ENCODE measurements at regions not wholly inside any gene's neighbourhood (a gene's known extent, or its start where the extent isn't known, plus 50 kb on each side); places are given as distances from the start of the nearest gene placed in this dataset.

DNA sequence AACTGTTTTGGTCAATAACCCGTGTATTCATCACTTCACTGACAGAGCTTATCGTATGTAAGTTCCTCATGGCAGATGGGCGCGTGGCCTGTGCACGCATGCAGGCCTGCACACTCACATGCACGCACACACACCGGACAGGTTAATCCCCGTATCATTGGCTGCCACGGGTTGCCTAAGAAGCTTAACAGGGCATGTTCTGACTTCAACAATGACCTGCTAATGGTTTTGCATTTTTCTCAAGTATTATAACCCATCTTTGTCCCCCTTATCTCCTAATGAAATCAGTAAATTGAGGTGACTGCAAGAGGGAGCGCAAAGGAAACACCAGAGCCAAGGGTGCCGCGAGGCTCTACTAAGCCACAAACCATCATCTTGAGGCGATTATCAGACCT, 399.0 kb upstream of the ID2 start:
- no peak for DNase-seq

DNA sequence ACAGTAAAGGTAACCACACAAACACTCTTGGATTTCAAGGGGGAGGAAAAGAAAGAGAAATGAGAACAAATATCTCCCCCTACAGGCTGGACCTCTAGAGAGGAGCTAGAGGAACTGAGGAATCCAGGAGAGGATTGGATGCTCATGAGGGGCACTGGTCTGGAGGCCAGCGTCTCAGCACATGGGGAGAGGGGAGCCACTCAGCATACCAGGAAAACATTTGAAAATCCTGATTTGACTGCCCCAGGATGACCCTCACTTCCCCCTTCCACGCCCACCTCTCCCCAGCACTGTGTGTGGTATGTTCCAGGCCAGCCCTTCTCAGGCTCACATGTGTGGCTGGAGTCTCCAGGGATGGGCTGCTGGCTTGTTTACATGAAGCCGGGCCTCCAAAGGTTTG, 396.8 kb upstream of the ID2 start:
- no peak for DNase-seq

DNA sequence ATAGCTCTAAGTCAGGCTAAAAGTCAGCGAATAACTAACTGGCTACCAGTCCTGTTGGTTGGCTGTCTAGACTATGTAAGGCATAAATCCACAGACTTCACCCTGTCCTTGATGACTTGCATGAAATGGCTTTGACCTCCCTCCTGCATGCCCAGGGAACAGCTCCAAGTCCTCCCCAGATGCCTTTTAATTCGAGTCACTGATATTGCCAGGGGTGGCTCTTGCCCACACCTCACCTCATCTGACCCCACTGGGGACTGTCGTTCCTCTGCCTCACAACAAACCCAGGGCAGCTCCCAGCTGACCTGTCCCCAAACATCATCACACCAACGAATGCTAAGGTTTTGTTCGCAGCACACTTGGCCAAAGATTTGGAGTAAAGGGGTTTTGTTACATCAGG, 396.0 kb upstream of the ID2 start:
- no peak for DNase-seq

DNA sequence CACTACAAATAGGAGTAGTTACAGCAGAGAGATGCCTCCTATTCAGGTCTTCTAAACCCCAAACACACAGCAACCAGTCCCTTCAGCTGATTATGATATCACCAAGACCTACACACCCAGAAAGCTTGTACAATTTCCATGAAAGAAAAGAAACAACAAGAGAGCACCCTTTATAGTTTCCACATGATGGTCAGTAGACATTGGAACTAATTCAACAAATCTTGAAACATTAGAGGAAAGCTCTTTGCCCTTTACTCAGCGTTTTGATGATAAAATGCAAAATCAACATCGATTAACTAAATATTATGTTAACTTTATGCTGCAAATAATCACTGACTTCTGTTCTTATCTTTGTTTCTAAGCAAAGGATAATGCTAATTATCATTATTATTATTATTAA, 393.6 kb upstream of the ID2 start:
- DNase-seq: no peak

DNA sequence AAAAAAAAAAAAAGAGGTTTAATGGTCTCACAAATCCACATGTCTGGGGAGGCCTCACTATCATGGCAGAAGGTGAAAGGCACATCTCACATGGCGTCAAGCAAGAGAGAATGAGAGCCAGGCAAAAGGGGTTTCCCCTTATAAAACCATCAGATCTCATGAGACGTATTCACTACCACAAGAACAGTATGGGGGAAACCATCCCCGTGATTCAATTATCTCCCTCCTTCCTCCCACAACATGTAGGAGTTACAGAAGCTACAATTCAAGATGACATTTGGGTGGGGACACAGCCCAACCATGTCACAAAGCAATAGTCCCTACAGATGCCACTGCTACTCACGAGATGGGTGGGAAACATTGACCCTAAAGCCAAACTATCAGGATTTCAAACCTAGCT, 392.7 kb upstream of the ID2 start:
- no peak for DNase-seq

DNA sequence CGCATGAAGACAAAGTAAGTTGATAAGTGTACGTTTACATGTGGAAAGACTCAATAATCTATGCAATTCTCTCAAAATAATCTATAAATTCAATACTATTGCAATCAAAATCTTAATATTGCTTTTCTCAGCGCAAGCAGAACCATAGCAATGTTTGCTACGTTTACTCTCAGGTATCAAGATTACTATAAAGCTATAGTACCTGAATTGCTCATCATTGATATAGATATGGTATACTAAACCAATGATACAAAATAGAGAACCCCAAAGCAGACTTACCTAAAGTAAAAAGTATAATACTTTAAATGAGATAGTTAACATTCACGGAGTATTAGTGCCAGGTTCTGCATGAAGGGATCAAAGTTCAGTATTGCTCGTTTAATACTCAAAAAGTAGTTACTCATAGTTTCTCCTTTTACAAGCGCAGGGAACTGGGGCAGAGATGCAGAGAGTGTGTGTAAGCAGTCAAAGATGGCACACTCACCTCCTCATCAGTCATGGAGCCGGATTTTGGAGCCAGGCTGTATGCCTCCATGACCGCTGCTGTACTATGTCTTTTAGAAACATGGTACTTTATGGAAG, 391.0 kb upstream of the ID2 start:
- DNase-seq: no peak

DNA sequence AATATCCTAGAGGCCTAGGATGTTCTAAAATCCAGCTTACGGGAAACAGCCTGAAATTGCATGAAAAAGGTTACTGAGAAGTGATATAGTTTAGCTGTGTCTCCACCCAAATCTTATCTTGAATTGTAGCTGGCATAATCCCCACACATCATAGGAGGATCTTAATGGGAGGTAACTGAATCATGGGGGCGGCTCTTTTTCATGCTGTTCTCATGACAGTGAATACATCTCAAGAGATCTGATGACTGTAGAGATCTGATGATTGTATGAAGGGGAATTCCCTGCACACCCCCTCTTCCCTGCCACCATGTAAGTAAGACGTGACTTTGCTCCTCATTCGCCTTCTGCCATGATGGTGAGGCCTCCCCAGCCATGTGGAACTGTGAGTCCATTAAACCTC, 385.6 kb upstream of the ID2 start:
- no peak for DNase-seq

DNA sequence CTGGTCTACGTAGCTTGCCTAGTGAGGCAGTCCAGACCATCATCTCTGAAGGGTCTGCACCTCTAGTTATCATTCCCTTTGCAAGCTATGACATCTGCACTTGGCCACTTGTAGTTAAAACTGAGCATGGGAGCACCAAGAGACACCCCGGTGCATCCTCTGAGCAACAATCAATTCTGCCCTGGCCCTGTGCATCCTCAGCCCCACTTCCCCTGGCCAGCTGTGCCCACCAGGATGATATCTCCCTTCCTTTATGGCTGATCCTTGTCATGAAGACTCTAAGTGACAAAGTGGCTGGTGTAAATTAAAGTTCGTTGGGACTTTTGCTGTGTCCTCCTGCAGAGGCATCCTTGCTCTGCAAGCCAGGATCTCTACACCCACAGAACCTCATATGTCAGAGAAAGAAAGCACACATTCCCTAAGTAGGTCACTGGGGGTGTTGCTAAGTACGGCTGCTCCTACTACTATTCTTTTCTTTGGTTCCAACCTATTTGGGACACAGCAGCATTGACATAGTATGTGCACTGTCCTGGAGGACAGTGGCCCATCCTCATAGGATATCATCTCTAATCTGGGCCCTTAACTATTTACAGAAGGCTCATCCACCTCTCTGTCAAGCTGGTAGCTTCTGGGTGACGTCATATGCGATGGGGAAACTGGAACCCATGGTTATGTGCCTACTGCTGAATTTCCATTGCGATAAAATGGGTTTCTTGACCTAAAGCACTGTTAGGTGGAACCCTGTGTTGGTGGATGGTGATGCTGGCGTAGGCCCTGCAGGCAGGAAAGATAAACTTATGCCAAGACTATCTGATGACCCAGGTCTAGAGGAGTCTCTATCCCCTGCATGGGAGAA, 384.3 kb upstream of the ID2 start:
- no peak for DNase-seq

DNA sequence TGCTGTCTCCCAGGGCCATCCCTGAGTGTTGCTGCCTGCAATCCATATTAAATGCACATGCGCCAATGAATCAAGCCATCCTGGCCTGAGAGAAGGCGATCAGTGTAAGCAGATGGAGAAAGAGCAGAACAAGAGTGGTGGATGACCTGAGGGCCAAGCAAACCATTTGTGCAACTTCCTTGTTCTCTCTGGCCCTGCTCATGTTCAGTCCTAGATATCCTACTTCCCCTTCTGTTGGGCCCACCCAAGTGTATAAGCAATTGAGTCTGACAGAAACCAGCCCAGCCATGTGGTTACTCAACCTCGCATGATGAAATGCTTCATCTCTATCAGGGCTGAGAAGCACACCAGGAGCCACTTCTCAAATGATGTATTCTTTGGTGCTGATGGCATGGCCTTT, 383.1 kb upstream of the ID2 start:
- no peak for DNase-seq

DNA sequence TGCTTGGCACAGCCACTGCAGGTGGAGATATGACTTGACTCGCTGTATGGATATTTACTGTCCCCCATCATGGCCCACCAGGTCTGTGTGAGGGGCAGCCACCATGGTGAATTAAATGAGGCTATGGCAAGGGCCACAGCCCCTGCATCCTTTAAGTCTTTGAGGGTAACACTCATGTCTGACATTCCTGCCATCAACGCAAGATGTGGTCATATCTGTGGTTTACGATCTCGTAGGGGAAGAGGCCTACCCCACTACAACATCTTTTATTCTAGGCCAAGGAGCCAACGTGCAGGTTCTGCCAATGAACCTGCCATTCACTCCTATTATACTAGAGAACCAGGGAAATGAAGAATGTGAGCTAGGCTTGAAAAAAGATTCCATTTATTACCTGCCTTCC, 381.6 kb upstream of the ID2 start:
- no peak for DNase-seq

DNA sequence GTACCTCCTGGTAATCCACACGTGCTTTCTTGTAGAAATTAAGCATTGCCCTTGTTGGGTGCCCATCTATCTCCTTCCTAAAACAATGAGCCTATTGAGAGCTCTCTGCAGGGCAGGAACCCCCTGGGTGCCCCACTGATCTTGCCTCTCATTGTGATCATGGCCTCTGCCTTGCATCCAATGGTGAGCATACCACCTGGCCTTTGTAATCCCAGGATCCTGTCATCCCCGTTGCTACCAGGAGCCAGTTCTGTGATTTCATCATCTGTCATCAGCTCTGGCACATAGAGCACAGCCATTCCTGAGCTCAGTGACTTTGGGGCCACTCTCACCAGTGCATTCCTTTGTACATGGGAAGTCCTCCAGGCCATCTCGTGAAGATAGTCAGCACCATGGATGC, 381.0 kb upstream of the ID2 start:
- DNase-seq: no peak

DNA sequence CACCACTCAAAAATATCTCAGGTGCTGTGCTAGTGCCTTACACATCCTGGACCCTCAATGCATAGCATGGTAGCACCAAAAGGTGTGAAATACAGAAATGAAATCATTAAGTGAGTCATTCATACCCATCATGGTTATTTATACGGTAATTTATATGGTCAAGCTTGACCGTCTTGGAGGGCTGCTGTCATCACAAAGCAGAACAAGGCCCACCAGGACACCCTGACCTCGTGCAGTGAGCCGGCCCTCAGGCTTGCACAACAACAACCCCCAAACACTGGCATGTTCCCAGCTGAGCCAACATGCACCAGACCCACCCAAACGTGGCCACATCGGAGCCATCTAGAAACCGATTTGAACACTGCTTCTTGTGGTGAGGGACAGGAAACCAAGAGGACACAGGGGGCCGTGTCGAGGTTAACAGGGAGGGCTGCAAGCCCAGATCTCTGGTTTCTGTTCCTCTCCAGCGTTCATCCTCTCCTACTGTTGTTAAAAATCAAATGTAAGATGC, 378.5 kb upstream of the ID2 start:
- no peak for DNase-seq

DNA sequence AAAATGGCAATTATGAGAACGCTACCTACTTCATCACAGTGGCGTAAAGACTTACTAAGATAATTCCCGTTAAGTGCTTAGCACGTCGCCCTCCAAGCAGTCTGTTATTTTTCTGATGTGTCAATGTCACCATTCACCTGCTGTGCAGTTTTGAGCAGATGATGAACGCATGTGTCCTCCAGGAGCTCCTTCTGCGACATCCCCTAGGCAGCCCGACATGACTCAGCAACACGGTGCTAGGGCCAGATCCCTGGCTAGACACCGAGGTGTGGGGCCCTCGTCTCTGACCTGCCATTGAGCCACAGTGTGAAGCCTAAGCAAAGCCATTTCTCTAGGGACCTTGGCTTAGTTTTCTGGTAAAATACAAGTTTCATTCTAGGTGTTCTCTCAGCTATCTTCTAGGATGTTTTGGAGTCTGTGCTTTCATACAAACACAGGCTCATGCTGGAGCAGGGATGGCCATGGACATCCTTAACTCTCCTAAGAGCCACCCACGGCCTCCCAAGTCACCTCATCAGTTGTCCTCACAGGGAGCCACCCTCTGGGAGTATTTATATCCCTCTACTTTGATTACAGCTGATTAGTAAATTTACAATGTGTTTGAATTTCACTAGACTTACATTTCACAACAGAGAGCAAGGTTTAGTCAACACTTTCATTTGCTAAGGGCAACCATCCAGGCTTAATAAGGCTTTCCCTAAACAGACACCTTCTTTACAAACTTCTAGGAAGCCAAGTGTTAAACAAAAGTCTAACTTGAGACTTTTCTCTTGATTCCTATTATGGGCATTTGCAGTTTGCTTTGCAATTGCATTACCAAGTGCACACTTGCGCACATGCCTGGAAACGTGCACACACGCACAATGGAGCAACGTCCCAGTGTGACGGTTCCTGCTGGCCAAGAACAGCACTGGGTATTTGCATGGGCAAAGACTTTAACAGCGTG, 376.8 kb upstream of the ID2 start:
- DNase-seq: no peak

DNA sequence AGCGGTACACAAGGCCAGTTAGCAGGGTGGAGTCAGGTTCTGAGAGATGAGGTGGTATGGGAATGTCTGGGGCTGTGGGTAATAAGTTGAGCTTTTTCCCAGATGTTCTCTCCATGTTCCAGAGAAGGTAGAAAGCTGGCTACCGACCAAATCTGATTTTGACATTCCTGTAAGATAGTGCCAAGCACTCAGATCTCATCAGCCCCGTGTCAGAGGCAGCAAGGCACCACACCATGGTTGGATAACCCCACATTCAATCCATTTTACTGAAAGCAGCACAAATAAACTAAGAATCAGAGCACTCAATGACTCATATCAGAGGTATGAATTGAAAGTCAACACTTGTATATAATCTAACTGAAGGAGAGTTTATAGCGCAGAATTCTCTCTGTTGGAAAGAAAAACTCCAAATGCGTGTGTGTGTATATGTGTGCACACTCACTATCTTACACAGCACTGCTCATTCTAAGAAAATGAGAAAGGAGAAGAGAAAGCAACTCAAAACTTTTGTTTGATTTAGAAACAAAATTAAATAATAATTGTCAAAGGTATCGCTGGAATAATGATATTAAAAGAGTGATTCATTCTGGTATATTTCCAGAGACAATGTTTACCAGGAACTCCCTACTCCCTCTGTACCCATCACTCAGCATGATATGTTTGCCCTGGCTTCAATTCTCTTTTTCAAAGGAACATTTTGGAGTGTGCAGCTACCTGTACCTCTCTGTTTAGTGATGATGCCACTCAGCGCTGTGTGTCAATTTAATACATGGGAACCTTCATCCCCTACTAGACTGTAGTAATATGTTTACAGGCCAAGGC, 375.1 kb upstream of the ID2 start:
- no peak for DNase-seq

DNA sequence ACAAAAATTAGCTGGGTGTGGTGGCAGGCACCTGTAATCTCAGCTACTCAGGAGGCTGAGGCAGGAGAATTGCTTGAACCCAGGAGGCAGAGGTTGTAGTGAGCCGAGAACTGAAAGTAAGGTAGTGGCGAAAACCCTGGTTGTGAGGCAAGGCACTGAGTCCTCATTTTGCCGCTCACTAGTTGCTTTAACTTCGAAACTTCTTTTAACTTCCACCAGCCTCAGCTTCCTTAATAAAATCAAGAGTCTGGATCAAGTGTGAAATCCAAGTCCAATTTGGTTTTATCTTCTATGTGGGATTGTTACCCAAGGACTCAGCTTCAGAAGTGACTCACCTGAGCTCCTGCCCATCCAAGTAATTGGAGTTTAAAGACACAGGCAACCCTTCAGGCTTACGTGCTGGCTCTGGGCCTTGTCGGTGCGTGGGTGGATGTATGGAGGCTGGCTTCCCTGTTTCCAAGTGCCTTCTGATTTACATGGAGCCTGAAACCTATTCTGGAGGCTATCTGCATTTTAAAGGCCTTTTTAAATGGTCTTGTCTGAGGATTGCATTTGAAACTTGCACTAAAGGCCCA, 374.2 kb upstream of the ID2 start:
- DNase-seq: no peak

DNA sequence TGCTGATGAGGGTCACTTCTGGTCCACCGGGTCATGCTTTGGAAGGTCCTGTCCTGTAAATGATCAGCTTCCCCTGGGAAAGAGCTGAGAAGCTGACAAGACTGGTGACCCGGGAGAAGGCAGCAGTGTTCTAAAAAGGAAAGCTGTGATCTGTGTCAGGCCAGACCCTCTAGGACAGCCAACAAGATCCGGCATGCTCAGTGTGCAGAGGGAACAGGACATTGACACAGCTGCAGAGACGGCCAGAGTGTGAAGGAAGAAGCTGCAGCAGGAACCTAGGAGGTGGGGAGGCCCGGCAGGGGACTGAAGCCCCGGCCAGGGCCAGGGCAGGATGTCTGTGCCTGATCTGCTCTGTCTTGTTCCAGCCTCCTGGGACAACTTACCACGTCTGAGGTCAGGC, 372.7 kb upstream of the ID2 start:
- no peak for DNase-seq

DNA sequence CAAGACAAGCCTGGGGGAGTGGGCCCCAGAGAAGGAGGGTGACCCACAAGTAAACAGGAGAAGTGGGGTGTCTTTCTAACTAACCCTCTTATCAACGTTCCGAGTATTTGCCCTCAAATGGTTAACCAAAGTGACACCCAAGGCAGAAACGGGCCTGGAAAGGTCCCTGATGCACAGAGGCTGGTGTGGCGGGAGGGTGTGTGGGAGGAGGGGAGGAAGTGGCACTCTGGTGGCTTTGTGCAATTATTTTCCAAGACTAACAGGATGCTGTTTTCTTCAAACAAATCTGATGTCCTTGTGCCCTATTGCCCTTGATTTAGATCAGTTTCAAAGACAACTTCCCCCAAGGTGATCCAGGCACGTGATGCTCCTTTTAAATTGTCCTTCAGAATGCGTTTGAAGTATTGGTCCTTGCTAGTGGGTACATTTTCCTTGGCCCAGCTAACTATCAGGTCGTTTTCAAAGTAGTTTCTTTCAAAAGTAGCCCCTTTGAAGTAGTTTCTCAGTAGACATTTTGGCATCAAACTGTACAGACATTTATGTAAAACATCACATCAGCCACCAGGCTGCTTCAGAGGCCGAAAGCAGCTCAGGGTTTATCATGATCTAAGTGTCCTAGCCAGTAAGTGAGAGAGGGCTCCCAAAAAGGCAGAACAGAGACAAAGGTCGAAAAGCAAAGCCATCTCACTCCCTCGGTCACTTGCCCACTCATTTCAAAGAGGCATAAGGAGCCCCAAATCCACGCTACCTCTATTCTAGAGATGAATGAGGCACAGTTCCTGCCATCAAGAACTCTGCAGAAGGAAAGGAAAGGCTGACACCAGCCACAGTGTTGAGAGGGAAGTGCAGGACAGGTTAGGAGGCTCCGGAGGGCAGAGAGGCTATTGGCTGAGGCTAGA, 371.1 kb upstream of the ID2 start:
- no peak for DNase-seq

DNA sequence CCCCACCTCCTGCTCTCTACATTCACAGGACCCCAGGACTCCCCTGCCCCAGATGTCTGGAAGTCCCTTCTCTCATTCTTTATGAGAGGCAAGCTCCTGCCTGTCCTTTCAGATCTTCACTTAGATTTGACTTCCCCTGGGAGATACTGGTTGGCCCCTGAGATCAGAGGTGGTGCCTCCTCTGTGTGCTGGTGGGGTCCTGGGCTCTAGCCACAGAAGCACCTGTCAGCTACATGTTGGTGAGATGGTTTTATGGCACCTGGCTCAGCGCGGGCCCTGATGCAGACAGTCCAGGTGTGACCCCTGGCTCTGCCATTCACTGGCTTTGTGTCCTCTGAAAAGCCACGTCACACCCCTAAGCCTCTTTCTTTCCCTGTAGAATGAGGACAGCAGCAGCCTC, 369.6 kb upstream of the ID2 start:
- no peak for DNase-seq

DNA sequence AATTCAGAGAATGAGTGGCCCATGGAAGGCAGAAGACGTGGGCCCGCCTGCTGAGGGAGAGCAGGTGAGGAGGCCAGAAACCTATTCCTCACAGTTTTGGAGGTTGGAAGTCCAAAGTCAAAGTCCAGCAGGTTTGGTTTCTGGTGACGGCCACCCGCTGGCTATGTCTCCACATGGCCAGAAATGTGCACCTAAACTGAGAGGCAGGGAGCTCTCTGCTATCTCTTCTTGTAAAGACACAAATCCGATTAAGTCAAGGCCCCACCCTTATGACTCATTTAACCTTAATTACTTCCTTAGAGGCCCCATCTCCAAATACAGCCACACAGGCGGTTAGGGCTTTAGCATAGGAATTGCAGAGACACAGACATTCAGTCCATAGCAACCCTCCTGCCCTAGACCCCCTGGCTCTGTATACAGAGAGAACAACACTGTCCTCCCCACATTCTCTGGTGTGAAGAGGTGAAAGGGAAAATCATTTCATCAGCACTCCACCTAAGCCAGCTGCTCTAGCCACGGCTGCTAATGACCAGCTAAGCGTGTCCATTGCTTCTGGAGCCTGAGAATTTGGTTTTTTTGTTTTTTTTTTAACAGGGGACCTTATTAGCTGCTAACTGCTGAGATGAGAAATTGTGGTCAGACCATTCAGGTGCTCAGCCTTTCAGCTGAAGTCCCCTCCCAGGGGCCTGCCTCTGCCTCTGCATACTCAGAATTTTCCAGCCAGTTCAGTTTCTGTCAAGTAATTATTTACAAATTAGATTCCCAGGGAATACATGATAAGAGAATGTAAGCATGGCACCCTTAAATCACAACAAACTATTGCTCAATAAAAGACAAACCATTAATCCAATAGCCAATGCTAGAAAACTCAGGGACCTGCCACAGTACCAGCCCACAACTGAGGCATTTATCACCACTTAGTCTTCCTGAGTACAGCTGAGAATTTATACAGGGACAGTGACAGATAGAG, 368.7 kb upstream of the ID2 start:
- DNase-seq: no peak

Measured in left kidney (tissue), 1 donor.